ENCODE measurements at regions not wholly inside any gene's neighbourhood (a gene's known extent, or its start where the extent isn't known, plus 50 kb on each side); places are given as distances from the start of the nearest gene placed in this dataset.

GRCh38 chr3:18501679-18502343 lies 76.7 kb upstream of the SATB1 start:
- no peak overlapping the region for H3K4me3 ChIP-seq (ENCODE audit: low read depth, low read length)
- TF ChIP-seq CTCF (IDR thresholded peaks at IDR 0.05; ENCODE audit: insufficient read depth, low read depth, low read length, missing control alignments) = no peak
- no peak for DNase-seq (ENCODE audit: low read depth)

GRCh38 chr3:18500322-18500721 lies 75.2 kb upstream of the SATB1 start:
- DNase-seq (ENCODE audit: low read depth) = no peak
- no peak for TF ChIP-seq CTCF (IDR thresholded peaks at IDR 0.05; ENCODE audit: insufficient read depth, low read depth, low read length, missing control alignments)
- no peak overlapping the region for H3K4me3 ChIP-seq (ENCODE audit: low read depth, low read length)

DNA sequence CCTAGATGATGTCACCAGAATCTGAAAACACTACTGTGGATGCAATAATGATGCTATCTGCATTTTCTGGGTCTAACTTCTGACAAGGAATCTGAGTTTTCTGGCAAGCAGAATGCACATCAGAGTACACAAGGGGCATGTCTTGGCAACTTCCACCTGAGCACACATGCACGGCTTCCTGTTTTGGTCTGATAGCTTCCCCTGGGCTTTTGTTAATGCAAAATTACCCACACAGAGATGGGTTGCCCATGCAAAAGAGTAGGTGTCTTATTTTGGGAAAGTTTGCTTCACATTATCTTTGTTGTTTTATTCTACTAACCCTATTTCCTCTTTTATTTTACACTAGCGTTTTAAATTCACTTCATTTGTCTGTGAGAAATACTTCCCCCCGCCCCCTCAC lies 74.2 kb upstream of the SATB1 start:
- TF ChIP-seq CTCF (IDR thresholded peaks at IDR 0.05; ENCODE audit: insufficient read depth, low read depth, low read length, missing control alignments) = no peak
- DNase-seq (ENCODE audit: low read depth) = peak; percentile 33
- H3K4me3 ChIP-seq (ENCODE audit: low read depth, low read length) = no peak overlapping the region

DNA sequence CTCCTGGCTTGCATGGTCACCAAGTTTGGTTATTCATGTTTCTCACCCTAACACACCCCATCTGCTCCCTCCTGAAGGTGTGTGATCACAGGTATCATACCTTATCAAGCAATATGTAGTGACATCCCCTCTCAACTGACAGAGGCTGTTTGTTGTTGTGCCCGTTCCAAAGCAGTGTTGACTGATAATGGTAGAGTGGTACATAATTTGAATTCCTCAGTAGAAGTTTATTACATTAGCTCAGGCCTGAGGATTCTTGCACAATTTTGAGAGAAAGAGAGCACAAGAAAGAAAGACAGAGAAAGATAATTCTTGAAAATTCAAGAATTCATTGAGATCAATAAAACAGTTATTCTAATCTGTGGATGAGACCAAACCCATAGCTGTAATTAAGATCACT lies 69.1 kb upstream of the SATB1 start:
- no peak for DNase-seq (ENCODE audit: low read depth)
- TF ChIP-seq CTCF (IDR thresholded peaks at IDR 0.05; ENCODE audit: insufficient read depth, low read depth, low read length, missing control alignments) = no peak
- H3K4me3 ChIP-seq (ENCODE audit: low read depth, low read length) = no peak overlapping the region

DNA sequence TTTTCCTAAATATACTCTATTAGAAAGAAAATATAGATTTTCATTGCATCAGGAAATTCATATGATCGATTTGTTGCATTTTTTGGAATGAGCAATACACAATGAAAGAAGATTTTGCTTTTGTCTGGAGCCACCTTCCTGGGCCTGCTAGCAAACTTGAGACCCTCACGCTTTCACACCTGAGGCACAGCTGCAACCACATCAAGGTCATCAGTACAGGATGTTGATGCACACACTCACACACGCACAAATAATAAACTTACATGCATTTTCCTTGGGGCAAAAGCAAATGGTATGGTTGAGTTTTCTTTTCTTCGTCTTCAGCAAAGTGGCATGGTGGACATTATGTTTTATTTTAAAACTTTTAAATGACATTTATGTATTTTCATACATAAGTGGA lies 64.8 kb upstream of the SATB1 start:
- TF ChIP-seq CTCF (IDR thresholded peaks at IDR 0.05; ENCODE audit: insufficient read depth, low read depth, low read length, missing control alignments) = no peak
- no peak for DNase-seq (ENCODE audit: low read depth)
- H3K4me3 ChIP-seq (ENCODE audit: low read depth, low read length) = no peak overlapping the region

- no peak for DNase-seq (ENCODE audit: low read depth)
- no peak overlapping the region for H3K4me3 ChIP-seq (ENCODE audit: low read depth, low read length)
- TF ChIP-seq CTCF (IDR thresholded peaks at IDR 0.05; ENCODE audit: insufficient read depth, low read depth, low read length, missing control alignments) = no peak
Observed at GRCh38 chr3:18483226-18483625, 58.1 kb upstream of the SATB1 start.

DNA sequence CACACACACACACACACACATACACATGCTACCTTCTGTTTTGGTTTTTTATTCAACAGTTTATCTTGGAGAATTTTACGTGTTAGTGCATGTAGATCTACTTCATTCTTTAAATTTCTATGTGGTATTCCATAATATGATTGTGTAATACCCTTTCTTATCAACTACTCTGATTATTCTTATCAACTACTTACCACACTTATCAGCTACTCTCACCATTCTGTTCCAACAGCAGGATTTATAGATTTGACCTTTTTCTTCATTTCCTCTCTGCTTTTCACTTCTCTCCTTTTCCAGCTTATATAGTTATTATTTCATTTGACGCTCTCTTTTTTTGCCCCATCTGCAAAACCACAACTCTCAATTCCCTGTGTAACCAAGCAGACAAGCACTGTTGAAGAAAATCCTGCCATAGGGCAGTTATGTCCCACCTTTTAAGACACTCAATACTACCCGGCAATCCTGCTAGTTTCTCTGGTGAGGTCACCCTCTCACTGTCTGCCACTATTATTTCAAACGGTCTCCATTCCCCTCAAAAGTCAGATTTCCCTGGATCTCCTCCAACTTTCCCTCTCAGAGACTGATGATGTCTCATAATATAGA lies 56.9 kb upstream of the SATB1 start:
- TF ChIP-seq CTCF (IDR thresholded peaks at IDR 0.05; ENCODE audit: insufficient read depth, low read depth, low read length, missing control alignments) = no peak
- DNase-seq (ENCODE audit: low read depth) = no peak

More for the DNA sequence above, 56.9 kb upstream of the SATB1 start:
- no peak overlapping the region for H3K4me3 ChIP-seq (ENCODE audit: low read depth, low read length)
